ENCODE measurements at regions not wholly inside any gene's neighbourhood (a gene's known extent, or its start where the extent isn't known, plus 50 kb on each side); places are given as distances from the start of the nearest gene placed in this dataset.

DNA sequence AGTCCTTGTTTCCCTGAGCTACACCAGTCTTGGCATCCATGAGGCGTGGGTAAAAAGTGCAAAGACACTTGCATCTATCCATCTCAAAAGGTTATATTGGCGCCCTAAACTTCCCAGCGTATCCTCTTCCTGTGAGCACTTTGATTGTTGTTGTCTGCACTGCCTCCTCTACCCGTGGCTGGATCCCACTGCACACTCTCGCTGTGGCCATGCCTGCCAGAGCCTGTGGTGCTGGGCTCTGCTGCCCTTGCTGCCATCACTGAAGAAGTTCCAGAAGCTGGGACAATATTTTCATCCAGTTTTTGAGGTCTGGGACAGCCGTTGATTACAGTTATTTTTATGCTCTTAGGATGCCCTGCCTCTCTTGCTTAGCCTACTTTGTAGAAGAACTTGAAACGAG, 85.3 kb upstream of the PCGF5 start:
- TF ChIP-seq, protein P1, sequence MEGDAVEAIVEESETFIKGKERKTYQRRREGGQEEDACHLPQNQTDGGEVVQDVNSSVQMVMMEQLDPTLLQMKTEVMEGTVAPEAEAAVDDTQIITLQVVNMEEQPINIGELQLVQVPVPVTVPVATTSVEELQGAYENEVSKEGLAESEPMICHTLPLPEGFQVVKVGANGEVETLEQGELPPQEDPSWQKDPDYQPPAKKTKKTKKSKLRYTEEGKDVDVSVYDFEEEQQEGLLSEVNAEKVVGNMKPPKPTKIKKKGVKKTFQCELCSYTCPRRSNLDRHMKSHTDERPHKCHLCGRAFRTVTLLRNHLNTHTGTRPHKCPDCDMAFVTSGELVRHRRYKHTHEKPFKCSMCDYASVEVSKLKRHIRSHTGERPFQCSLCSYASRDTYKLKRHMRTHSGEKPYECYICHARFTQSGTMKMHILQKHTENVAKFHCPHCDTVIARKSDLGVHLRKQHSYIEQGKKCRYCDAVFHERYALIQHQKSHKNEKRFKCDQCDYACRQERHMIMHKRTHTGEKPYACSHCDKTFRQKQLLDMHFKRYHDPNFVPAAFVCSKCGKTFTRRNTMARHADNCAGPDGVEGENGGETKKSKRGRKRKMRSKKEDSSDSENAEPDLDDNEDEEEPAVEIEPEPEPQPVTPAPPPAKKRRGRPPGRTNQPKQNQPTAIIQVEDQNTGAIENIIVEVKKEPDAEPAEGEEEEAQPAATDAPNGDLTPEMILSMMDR (IDR thresholded peaks at IDR 0.05), result no peak
- TF ChIP-seq POLR2AphosphoS5 (IDR thresholded peaks at IDR 0.05), result no peak

All from sigmoid colon (tissue), 4 donors.